NT2/D1 (cell line): ENCODE measurements at regions not wholly inside any gene's neighbourhood (a gene's known extent, or its start where the extent isn't known, plus 50 kb on each side); places are given as distances from the start of the nearest gene placed in this dataset.

Experiments used
- DNase-seq: peaks from one replicate; pipeline ENCODE4 v3.0.0-alpha.2; 2011; ENCODE audit warnings: low read depth, low spot score
- H3K27me3 ChIP-seq: 2 replicates; pipeline ENCODE4 v1.6.0; 2011; ENCODE audit warnings: mild to moderate bottlenecking; ENCODE audit not compliant: insufficient read length, insufficient read depth
- H3K36me3 ChIP-seq: 2 replicates; pipeline ENCODE4 v1.6.1; 2011; ENCODE audit warnings: mild to moderate bottlenecking, low read length, mixed read lengths; ENCODE audit not compliant: insufficient read depth, insufficient read length
- H3K4me1 ChIP-seq: 2 replicates; pipeline ENCODE4 v1.5.1; 2011; ENCODE audit not compliant: insufficient read depth, insufficient read length
- H3K4me3 ChIP-seq: 2 replicates; pipeline ENCODE4 v1.5.1; 2011; ENCODE audit warnings: low read depth; ENCODE audit not compliant: insufficient read length
- H3K9ac ChIP-seq: 2 replicates; pipeline ENCODE4 v1.6.0; 2011; ENCODE audit warnings: low read depth; ENCODE audit not compliant: insufficient read length
- H3K9me3 ChIP-seq: 2 replicates; pipeline ENCODE4 v1.5.1; 2011; ENCODE audit warnings: mild to moderate bottlenecking, low read length; ENCODE audit not compliant: insufficient read depth
- SUZ12 ChIP-seq: IDR thresholded peaks from 2 replicates; pipeline ENCODE4 v1.6.1; 2011; ENCODE audit not compliant: insufficient read length, insufficient read depth; ENCODE audit errors: extremely low read depth
- YY1 ChIP-seq: IDR thresholded peaks from 2 replicates; pipeline ENCODE4 v1.6.1; 2011; ENCODE audit not compliant: insufficient read length, insufficient read depth
- ZNF274 ChIP-seq: IDR thresholded peaks from 2 replicates; pipeline ENCODE4 v1.6.1; 2011; ENCODE audit warnings: mild to moderate bottlenecking, low read depth, low read length

DNA sequence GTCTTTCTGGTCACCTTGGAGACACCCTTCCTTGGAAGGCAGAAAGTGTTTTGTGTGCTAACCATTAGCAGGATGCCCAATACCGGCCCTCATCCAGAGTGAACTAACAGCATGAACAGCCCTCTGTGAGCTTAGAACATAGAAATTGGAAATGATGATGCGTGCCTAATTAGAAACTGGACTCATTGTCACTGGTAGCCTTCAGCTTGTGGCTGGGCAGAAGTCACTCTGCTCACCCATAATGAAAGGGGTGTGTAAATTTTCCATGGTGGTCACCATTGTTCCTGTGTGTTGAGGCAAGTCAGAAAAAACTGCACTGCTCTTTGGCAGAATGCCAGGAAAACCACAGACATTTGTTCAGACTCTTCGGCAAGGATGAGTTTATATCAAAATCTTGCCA lies 74.7 kb upstream of the CNTN4 start:
- no peaks in the 10 kb centered on the region for H3K4me1 ChIP-seq
- no peaks in the 10 kb centered on the region for H3K9me3 ChIP-seq
- H3K27me3 ChIP-seq, result no peaks in the 10 kb centered on the region
- H3K4me3 ChIP-seq, result no peak overlapping the region
- H3K9ac ChIP-seq, result no peak overlapping the region
- no peak for DNase-seq
- no peaks in the 10 kb centered on the region for H3K36me3 ChIP-seq
- TF ChIP-seq ZNF274 (no peak), SUZ12 (no peak), YY1 (no peak)

DNA sequence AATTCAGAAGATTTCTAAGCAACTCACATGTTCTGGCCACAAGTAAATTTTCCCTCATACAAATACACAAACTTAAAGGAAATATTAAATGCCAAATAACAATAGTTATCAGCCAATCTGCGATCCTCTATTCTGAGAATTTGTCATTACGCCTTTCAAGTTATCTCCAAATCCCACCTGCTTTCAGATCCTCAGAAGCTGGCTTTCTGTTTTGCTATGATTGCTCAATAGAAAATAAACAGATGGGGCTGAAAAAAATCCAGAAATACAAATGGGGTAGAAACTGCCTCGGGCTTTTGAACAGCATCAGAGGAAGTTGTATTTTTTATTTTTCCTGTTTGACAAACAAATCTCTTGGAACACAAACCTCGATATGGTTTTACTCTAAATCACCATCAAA lies 74.0 kb upstream of the CNTN4 start:
- no peak overlapping the region for H3K9ac ChIP-seq
- H3K4me3 ChIP-seq, result no peak overlapping the region
- no peaks in the 10 kb centered on the region for H3K27me3 ChIP-seq
- no peaks in the 10 kb centered on the region for H3K36me3 ChIP-seq
- no peaks in the 10 kb centered on the region for H3K9me3 ChIP-seq
- DNase-seq, result no peak
- TF ChIP-seq YY1, result no peak
- no peak for TF ChIP-seq SUZ12
- TF ChIP-seq ZNF274, result no peak
- H3K4me1 ChIP-seq, result no peaks in the 10 kb centered on the region

DNA sequence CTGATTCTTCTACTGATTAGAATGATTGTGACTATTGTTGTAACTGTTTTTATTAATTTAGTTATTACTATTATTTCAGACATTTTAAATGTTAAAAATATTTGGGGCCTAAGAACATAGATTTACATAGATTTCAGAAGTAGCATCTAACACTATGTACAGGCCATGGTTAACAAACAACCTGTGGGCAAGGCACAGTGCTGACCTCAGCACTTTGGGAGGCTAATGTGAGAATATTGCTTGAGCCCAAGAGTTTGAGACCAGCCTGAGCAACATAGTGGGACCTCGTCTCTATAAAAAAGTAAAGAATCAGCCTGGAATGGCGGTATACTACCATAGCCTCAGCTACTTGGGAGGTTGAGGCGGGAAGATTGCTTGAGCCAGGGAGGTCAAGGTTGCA lies 69.1 kb upstream of the CNTN4 start:
- H3K9me3 ChIP-seq, result no peaks in the 10 kb centered on the region
- no peaks in the 10 kb centered on the region for H3K36me3 ChIP-seq
- H3K4me3 ChIP-seq, result no peak overlapping the region
- no peaks in the 10 kb centered on the region for H3K4me1 ChIP-seq
- no peak for DNase-seq
- TF ChIP-seq YY1 (no peak), ZNF274 (no peak), SUZ12 (no peak)
- H3K27me3 ChIP-seq, result no peaks in the 10 kb centered on the region
- H3K9ac ChIP-seq, result no peak overlapping the region

DNA sequence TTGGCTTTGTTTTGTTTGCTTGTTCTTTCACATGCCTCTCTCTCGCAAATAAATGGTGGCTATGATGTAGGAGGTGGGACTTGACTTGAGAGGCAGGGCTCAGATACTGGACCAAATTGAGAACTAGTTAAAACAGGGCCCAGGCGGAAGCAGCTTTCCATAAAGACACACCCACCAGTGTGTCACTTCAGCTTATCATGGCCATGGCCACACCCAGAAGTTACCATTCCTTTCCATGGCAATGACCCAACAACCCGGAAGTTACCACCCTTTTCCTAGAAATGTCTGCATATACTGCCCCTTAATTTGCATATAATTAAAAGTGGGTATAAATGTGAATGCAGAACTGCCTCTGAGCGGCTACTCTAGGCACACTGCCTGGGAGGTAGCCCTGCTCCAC lies 62.6 kb upstream of the CNTN4 start:
- H3K9me3 ChIP-seq, result no peaks in the 10 kb centered on the region
- no peak for DNase-seq
- no peaks in the 10 kb centered on the region for H3K4me1 ChIP-seq

DNA sequence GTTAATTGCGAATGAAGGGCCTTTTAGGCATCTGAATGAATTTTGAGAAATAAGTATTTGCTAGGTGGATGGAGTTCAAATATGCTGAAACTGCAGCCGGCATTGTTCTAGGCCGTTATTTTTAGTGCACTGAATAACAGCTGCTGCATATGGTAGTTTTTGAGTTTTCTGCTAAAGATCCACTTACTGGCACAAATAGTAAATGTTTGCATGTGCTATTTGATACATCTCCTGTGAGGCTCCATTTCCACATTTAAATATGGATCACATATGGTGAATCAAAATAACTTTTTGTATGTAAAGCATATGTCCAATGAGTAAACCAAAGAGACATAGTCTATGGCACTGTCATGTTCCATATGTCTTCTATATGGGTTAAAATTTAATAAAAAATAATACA lies 56.7 kb upstream of the CNTN4 start:
- no peak for TF ChIP-seq YY1
- TF ChIP-seq ZNF274, result no peak
- TF ChIP-seq SUZ12, result no peak
- H3K4me3 ChIP-seq, result no peak overlapping the region

More for the DNA sequence above, 62.6 kb upstream of the CNTN4 start:
- no peaks in the 10 kb centered on the region for H3K27me3 ChIP-seq
- no peak for TF ChIP-seq YY1
- TF ChIP-seq SUZ12, result no peak
- TF ChIP-seq ZNF274, result no peak
- H3K4me3 ChIP-seq, result no peak overlapping the region
- H3K36me3 ChIP-seq, result no peaks in the 10 kb centered on the region
- H3K9ac ChIP-seq, result no peak overlapping the region

More for the DNA sequence above, 56.7 kb upstream of the CNTN4 start:
- Histone ChIP-seq H3K4me1 (no peaks in the 10 kb centered on the region), H3K9ac (no peak overlapping the region), H3K27me3 (no peaks in the 10 kb centered on the region), H3K9me3 (no peaks in the 10 kb centered on the region), H3K36me3 (no peaks in the 10 kb centered on the region)
- DNase-seq, result no peak
